Endodermal cell (in vitro differentiated cells): ENCODE measurements at regions not wholly inside any gene's neighbourhood (a gene's known extent, or its start where the extent isn't known, plus 50 kb on each side); places are given as distances from the start of the nearest gene placed in this dataset.

Experiments used
- DNase-seq: peaks from one replicate; pipeline ENCODE4 v3.0.0-alpha.2; 2017
- H3K27ac ChIP-seq: 2 replicates; pipeline ENCODE4 v1.5.1; 2013; ENCODE audit warnings: mild to moderate bottlenecking, low read depth, low read length, moderate library complexity
- H3K27me3 ChIP-seq: 2 replicates; pipeline ENCODE4 v1.6.1; 2013; ENCODE audit warnings: mild to moderate bottlenecking, low read length, moderate library complexity; ENCODE audit not compliant: insufficient read depth, control insufficient read depth, poor library complexity, severe bottlenecking
- H3K36me3 ChIP-seq: 2 replicates; pipeline ENCODE4 v1.7.0; 2013; ENCODE audit warnings: mild to moderate bottlenecking, low read length, moderate library complexity; ENCODE audit not compliant: control insufficient read depth, insufficient read depth
- H3K4me1 ChIP-seq: one replicate; pipeline ENCODE4 v1.7.0; 2013; ENCODE audit warnings: low read length; ENCODE audit not compliant: control insufficient read depth, insufficient read depth
- H3K4me3 ChIP-seq: 2 replicates; pipeline ENCODE4 v1.5.1; 2013; ENCODE audit warnings: mild to moderate bottlenecking, low read length, moderate library complexity
- H3K9ac ChIP-seq: 2 replicates; pipeline ENCODE4 v1.6.1; 2013; ENCODE audit warnings: mild to moderate bottlenecking, low read length, moderate library complexity; ENCODE audit not compliant: poor library complexity, severe bottlenecking; ENCODE audit errors: extremely low read depth
- H3K9me3 ChIP-seq: 2 replicates; pipeline ENCODE4 v1.6.1; 2013; ENCODE audit warnings: mild to moderate bottlenecking, low read length, moderate library complexity; ENCODE audit not compliant: control insufficient read depth
- H3K27ac Mint-ChIP-seq: 2 replicates; pipeline ENCODE4 v1.8.0; 2020; ENCODE audit warnings: mixed read lengths
- H3K27me3 Mint-ChIP-seq: 2 replicates; pipeline ENCODE4 v1.8.0; 2021; ENCODE audit warnings: mild to moderate bottlenecking, mixed read lengths; ENCODE audit not compliant: insufficient read depth
- H3K36me3 Mint-ChIP-seq: 2 replicates; pipeline ENCODE4 v1.8.0; 2020; ENCODE audit warnings: low read depth, mixed read lengths
- H3K4me1 Mint-ChIP-seq: 2 replicates; pipeline ENCODE4 v1.8.0; 2020; ENCODE audit warnings: mixed read lengths
- H3K4me3 Mint-ChIP-seq: 2 replicates; pipeline ENCODE4 v1.8.0; 2020; ENCODE audit warnings: mild to moderate bottlenecking, moderate library complexity, mixed read lengths
- H3K9me3 Mint-ChIP-seq: 2 replicates; pipeline ENCODE4 v1.8.0; 2020; ENCODE audit warnings: mild to moderate bottlenecking, mixed read lengths
- CTCF ChIP-seq: fragments of 200-600 bp; sonication (generic); conservative IDR thresholded peaks from 2 replicates; pipeline ENCODE4 v1.5.0; 2021; ENCODE audit warnings: antibody characterized with exemption, mild to moderate bottlenecking
- WGBS, 2 experiments: methylation state at CpG; one replicate each; pipeline versions ENCODE4 v1.1.5 to v1.1.7; 2013; ENCODE audit warnings: missing lambda C conversion rate in 2 of 2, mixed read lengths in 1 of 2; ENCODE audit not compliant: insufficient coverage in 1 of 2, insufficient read length in 1 of 2; 5-methylcytosine and 5-hydroxymethylcytosine counted together

GRCh38 chr10:8721650-8722049, 667.2 kb downstream of the GATA3 start:
- H3K9ac ChIP-seq: no peak overlapping the region
- H3K36me3 Mint-ChIP-seq: no peaks in the 10 kb centered on the region
- no peak overlapping the region for H3K27ac Mint-ChIP-seq
- peaks cover 26% of the 10 kb centered on the region for H3K27me3 Mint-ChIP-seq
- no peak overlapping the region for H3K4me3 Mint-ChIP-seq
- H3K27ac ChIP-seq: no peak overlapping the region
- H3K4me1 Mint-ChIP-seq: peaks cover 5% of the 10 kb centered on the region
- DNase-seq: no peak
- no peak overlapping the region for H3K4me3 ChIP-seq
- WGBS, 2 experiments: 81 to 100% methylated on average over 1 to 3 of the region's 3 CpGs
- no peaks in the 10 kb centered on the region for H3K27me3 ChIP-seq
- H3K36me3 ChIP-seq: no peaks in the 10 kb centered on the region
- no peak for TF ChIP-seq CTCF
- no peaks in the 10 kb centered on the region for H3K9me3 Mint-ChIP-seq
- no peaks in the 10 kb centered on the region for H3K4me1 ChIP-seq
- no peaks in the 10 kb centered on the region for H3K9me3 ChIP-seq

- Mint-ChIP-seq H3K27ac (no peak overlapping the region), H3K4me3 (no peak overlapping the region), H3K36me3 (no peaks in the 10 kb centered on the region), H3K9me3 (no peaks in the 10 kb centered on the region), H3K4me1 (peaks cover 5% of the 10 kb centered on the region), H3K27me3 (peaks cover 26% of the 10 kb centered on the region)
- no peaks in the 10 kb centered on the region for H3K4me1 ChIP-seq
- no peaks in the 10 kb centered on the region for H3K36me3 ChIP-seq
- no peaks in the 10 kb centered on the region for H3K9me3 ChIP-seq
- DNase-seq: no peak
- H3K9ac ChIP-seq: no peak overlapping the region
- H3K4me3 ChIP-seq: no peak overlapping the region
- no peaks in the 10 kb centered on the region for H3K27me3 ChIP-seq
- WGBS, 2 experiments: 71 to 86% methylated on average over 2 to 4 of the region's 4 CpGs
- no peak for TF ChIP-seq CTCF
- H3K27ac ChIP-seq: no peak overlapping the region
Measured at GRCh38 chr10:8722835-8723234, 668.3 kb downstream of the GATA3 start.

- Histone ChIP-seq H3K9ac (no peak overlapping the region), H3K27me3 (no peaks in the 10 kb centered on the region), H3K4me3 (no peak overlapping the region), H3K4me1 (no peaks in the 10 kb centered on the region), H3K27ac (no peak overlapping the region), H3K9me3 (no peaks in the 10 kb centered on the region), H3K36me3 (no peaks in the 10 kb centered on the region)
- Mint-ChIP-seq H3K36me3 (no peaks in the 10 kb centered on the region), H3K9me3 (no peaks in the 10 kb centered on the region), H3K27me3 (peaks cover 10% of the 10 kb centered on the region), H3K4me3 (no peak overlapping the region), H3K27ac (no peak overlapping the region), H3K4me1 (no peaks in the 10 kb centered on the region)
- no peak for DNase-seq
- TF ChIP-seq CTCF: no peak
- 85 to 87% methylated on average over 8 of the region's 8 CpGs for whole genome bisulfite sequencing, 2 experiments
Measured at GRCh38 chr10:8725343-8725742, 670.9 kb downstream of the GATA3 start.
